SH-SY5Y (cell line): ENCODE measurements at regions not wholly inside any gene's neighbourhood (a gene's known extent, or its start where the extent isn't known, plus 50 kb on each side); places are given as distances from the start of the nearest gene placed in this dataset.

Experiments
- GATA2 ChIP-seq: IDR thresholded peaks from 2 replicates; pipeline ENCODE4 v1.6.1; 2011; ENCODE audit warnings: mild to moderate bottlenecking, low read depth, low read length
- GATA3 ChIP-seq: IDR thresholded peaks from 2 replicates; pipeline ENCODE4 v1.6.1; 2011; ENCODE audit warnings: low read depth, mild to moderate bottlenecking, low read length, moderate library complexity

- no peak for TF ChIP-seq GATA3
- TF ChIP-seq GATA2, result no peak
These were observed 242.1 kb upstream of the HS6ST1 start for GRCh38 chr2:128560718-128561117.

GRCh38 chr2:128562471-128563347, 244.0 kb upstream of the HS6ST1 start:
- TF ChIP-seq GATA3 (no peak), GATA2 (no peak)

DNA sequence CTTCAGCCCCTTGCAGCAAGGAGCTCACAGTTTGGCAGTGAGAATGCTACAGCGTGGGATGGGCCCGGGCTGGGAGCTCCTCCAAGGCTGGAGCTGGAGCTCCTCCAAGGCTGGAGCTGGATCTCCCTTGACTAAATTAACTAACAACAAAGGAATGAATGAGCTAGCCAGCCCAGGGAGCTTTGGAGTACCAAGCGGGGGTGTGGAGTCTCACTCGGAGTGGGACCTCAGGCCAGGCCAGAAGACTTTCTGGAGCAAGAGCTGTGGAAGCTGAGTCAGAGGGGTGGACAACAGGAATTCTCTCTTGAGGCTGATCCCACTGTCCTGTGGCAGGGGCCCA, 244.7 kb upstream of the HS6ST1 start:
- no peak for TF ChIP-seq GATA3
- no peak for TF ChIP-seq GATA2

- TF ChIP-seq GATA3, result no peak
- TF ChIP-seq GATA2, result no peak
These were observed 245.5 kb upstream of the HS6ST1 start for GRCh38 chr2:128564131-128564530.

DNA sequence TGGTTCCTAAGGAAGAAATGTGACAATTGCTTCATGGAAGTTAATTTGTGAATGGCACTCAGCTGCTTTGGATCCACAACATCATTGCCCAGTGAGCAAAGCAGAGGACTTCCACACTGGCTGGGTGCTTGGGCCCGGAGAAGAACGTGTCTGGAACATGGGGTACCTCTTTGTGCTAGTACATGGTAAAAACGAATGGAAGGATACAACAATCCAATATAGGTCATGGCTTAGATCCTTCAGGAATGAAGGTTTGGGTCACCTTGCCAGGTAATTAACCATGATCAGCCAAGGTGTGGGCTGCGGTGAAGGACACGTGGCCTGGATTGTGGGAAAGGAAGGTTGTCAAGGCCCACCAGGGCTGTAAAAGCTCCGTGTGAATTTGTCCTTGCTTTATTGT, 245.9 kb upstream of the HS6ST1 start:
- no peak for TF ChIP-seq GATA3
- TF ChIP-seq GATA2, result no peak

DNA sequence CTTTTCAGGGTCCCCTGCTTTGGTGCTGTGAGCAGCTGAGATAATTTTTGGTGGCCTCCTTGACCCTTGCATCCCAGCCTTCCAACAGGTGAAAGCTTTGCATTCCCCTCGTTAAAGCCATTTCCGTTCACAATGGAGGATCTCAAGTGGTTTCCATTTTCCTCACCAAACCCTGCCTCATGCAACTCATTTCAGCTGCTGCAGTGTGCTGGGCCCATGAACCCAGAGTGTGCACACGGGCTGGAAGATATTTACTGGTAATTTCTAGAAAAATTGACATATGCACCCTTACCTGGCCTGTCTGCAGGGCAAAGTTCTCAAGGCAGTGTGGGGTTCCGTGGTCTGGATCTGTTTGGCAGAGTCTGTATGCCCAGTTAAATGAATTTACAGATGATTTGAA, 246.8 kb upstream of the HS6ST1 start:
- TF ChIP-seq GATA2, result no peak
- TF ChIP-seq GATA3, result no peak

GRCh38 chr2:128566671-128567070, 248.0 kb upstream of the HS6ST1 start:
- no peak for TF ChIP-seq GATA2
- TF ChIP-seq GATA3, result no peak

- TF ChIP-seq GATA2 (no peak), GATA3 (no peak)
These were observed 249.4 kb upstream of the HS6ST1 start for GRCh38 chr2:128568106-128568505.

GRCh38 chr2:128573116-128573515, 254.4 kb upstream of the HS6ST1 start:
- no peak for TF ChIP-seq GATA3
- TF ChIP-seq GATA2, result no peak

GRCh38 chr2:128573531-128573930, 254.9 kb upstream of the HS6ST1 start:
- TF ChIP-seq GATA3 (no peak), GATA2 (no peak)

DNA sequence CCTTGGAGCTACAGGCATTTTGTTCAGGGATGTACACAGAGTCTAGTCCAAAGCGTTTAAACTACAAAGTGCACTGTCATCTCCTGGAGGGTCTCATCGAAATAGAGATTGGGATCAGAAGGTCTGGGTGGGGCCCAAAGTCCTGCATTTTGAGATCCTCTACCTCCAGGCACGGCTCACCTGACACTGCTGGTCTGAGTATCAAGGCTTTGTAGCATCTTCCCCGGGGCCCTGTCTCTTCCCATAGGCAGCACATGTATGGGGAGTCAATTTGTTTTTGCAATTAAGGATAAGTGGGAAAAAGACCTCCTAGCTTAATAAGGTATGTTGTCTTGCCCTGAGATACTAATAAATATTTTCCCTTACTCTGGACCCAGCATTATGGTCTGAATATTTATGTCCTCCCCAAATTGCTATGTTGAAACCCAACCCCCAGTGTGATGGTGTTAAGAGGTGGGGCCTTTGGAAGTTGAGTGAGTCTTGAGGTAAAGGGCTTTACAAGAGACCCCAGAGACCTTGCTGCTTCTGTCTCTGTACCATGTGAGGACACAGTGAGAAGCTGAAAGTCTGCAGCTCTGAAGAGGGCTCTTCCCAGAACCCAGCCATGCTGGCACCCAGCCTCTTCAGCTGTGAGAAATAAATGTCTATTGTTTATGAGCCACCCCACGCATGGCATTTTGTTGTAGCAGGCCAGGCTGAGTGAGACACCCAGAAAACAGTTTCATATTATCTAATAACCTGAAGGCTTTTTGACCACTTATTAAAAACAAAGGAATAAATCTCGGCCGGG, 258.7 kb upstream of the HS6ST1 start:
- TF ChIP-seq GATA3 (no peak), GATA2 (no peak)

DNA sequence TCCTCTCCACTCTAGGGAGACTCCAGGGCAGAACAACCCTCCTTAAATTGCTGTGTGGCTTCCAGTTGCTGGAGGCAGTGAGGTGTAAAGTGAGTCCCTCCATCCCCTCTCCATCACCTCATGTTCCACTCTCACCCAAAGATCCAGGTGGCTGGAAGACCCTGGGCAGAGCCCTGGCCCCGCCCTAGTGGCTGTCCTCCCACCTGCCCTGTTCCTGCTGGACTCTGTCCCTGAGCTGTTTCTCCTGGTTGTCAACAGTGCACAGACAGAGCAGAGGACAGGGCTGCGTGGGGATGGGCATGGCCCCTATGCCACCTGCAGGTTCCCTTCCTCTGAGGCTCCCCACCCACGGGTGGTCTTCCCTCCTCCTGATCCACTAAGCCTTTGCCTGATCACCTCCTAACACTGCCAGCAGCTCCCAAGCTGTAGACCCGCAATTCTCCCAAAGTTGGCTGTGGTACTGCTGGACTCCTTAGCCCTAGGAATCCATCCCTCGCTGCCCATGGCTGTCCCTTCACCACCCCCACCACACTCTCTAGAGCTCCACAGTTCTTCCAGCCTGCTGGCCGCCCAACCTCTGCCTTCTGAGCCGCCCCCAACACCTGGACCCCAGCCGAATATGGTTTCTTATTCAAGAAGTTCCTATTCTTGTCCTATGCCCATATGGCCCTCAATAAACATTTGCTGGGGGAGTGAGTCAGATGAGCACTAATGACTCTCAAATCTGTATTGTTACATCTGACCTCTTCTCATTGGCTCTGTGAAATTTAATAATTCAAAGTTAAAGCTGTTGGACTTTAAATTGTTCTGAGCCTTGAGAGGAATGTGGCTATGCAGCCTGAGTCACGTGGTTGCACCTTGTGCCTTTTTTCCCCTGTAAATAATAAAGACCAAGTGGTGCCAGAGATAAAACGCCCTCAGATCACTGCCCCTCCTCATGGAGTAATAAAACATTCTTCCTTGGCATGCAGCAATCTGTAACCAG, 260.0 kb upstream of the HS6ST1 start:
- TF ChIP-seq GATA2 (no peak), GATA3 (no peak)

DNA sequence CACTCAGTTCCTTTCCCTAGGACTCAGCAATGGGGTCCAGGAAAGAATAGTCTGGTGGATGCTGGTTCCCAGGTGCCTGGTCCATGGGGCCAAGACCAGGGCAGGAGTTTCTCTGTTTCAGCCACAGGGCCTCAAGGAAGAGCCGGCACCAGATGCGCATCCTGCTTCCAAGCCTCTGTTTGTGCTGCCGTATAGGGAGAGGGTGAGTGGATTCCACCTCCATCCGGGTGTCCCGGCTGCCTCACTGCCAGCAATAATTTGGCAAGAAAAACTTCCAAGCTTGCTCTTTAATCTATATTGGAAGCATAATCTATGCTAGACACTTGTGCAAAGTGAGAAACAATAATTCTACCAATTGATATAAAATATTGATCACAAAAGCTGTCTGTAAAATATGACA, 261.2 kb upstream of the HS6ST1 start:
- no peak for TF ChIP-seq GATA3
- TF ChIP-seq GATA2, result no peak

DNA sequence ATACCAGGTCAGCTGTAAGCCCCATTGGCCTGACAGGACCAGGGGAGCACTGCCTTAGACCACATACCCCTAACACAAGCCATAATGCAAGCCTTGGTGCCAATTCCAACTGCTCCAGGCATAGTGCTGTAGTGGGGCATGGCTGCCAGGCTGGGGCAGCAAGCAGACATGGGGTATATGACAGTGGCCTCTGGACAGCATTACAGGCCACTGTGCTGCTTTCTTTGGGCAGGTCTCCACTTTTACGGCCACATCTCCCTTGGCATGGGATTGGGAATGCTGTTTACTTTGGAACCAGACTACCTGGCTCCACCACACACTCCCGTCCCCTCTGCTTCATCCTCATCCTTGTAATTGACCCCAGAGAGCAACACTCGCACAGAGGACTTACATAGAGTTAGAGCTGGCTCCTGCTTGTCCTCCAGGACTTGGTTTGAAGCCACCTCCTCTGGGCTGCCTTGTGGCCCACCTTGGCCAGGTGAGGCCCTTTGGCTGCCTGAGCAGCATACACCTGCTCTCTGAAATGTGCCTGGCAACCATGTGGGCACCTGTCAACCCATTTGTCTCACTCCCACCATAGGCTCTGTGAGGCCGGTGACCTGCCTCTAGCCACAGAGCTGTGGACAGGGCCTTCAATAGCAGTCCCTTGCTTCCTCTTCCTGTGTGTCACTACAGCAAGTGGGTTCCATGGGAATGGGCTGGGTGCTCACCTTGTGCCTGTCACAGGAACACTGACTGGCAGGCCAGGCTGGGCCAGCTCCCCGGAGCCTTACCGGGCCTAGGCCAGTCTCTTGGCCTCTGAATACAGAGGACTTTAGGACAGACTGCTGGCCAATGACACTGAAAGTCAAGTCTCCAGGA, 262.6 kb upstream of the HS6ST1 start:
- TF ChIP-seq GATA3, result no peak
- no peak for TF ChIP-seq GATA2

GRCh38 chr2:128581849-128582244, 263.2 kb upstream of the HS6ST1 start:
- TF ChIP-seq GATA2, result no peak
- TF ChIP-seq GATA3, result no peak
